ENCODE measurements at regions not wholly inside any gene's neighbourhood (a gene's known extent, or its start where the extent isn't known, plus 50 kb on each side); places are given as distances from the start of the nearest gene placed in this dataset.

- Histone ChIP-seq H3K4me1 (replicated peaks in 1 of 2; ENCODE audit: control insufficient read depth in 2 of 2, insufficient read depth in 2 of 2, low read length in 2 of 2) (no peaks in the 10 kb centered on the region), H3K9me3 (replicated peaks; ENCODE audit: control insufficient read depth, insufficient read depth, low read depth, low read length) (no peaks in the 10 kb centered on the region), H3K4me2 (ENCODE audit: insufficient read depth, low read length) (no peak overlapping the region), H3K27ac (ENCODE audit: extremely low read depth, low read depth, low read length) (no peak overlapping the region), H4K20me1 (replicated peaks; ENCODE audit: control insufficient read depth, insufficient read depth, low read length) (no peaks in the 10 kb centered on the region), H3K79me2 (ENCODE audit: control insufficient read depth, insufficient read depth, low read length) (no peaks in the 10 kb centered on the region), H3K9ac (ENCODE audit: insufficient read depth in 1 of 2, low read depth in 2 of 2, low read length in 2 of 2) (no peak overlapping the region), H2AFZ (ENCODE audit: low read depth, low read length) (no peak overlapping the region), H3K27me3 (ENCODE audit: control insufficient read depth in 2 of 2, insufficient read depth in 2 of 2, low read length in 2 of 2) (no peaks in the 10 kb centered on the region), H3K9me1 (ENCODE audit: control insufficient read depth, insufficient read depth, low read length) (no peaks in the 10 kb centered on the region), H3K4me3 (no peak overlapping the region), H3K36me3 (ENCODE audit: control insufficient read depth, insufficient read depth, low read length) (no peaks in the 10 kb centered on the region)
- no TSS peak for BruUV-seq (replicated peaks)
- FAIRE-seq = no peak
- intact Hi-C loops (cut with micrococcal nuclease) (no loop called here), in situ Hi-C loops (cut with MboI) (no loop called here)
- no peak for DNase-seq (ENCODE audit: extremely low read depth in 1 of 4, low spot score in 3 of 4)
- ChIA-PET CTCF (ENCODE audit: low intra/inter-chr PET ratio) (no interaction called here), POLR2A (interaction anchor here (1.2 kb wide), 1 partner anchor 40 kb away, joined by 3 read pairs; no protein-coding TSS in a partner anchor)
- ATAC-seq = no peak
- WGBS (ENCODE audit: insufficient coverage, low coverage, missing lambda C conversion rate) = 18% methylated on average over 3 of the region's 3 CpGs
- TF ChIP-seq POU5F1 (IDR thresholded peaks at IDR 0.05; ENCODE audit: borderline replicate concordance, low read depth, low read length, partially characterized antibody) = no peak
- TF ChIP-seq PHTF2 (CRISPR knock-in tag; IDR thresholded peaks at IDR 0.05) = no peak
- TF ChIP-seq IFI16 (CRISPR knock-in tag; IDR thresholded peaks at IDR 0.05) = no peak
- no peak for TF ChIP-seq SMARCA4 (IDR thresholded peaks at IDR 0.05)
- no peak for TF ChIP-seq RBM25 (IDR thresholded peaks at IDR 0.05; ENCODE audit: low read depth, low read length, severe bottlenecking)
- no peak for TF ChIP-seq CGGBP1 (CRISPR knock-in tag; IDR thresholded peaks at IDR 0.05)
- no peak for TF ChIP-seq STAT5A (IDR thresholded peaks at IDR 0.05; ENCODE audit: borderline replicate concordance, low read length)
- no peak for TF ChIP-seq HNRNPL (IDR thresholded peaks at IDR 0.05; ENCODE audit: low read depth, low read length)
- TF ChIP-seq ATF1 (CRISPR knock-in tag; IDR thresholded peaks at IDR 0.05) = no peak
- TF ChIP-seq ATF1 (tag; IDR thresholded peaks at IDR 0.05) = no peak
- TF ChIP-seq TRIM25 (IDR thresholded peaks at IDR 0.05; ENCODE audit: borderline replicate concordance) = no peak
- TF ChIP-seq CREB5 (CRISPR knock-in tag; IDR thresholded peaks at IDR 0.05) = no peak
- no peak for TF ChIP-seq ZNF134 (CRISPR knock-in tag; conservative IDR thresholded peaks at IDR 0.05)
Measured at GRCh38 chr5:120923026-120923425, 458.9 kb downstream of the PRR16 start.

All from K562 (cell line).